ENCODE measurements at regions not wholly inside any gene's neighbourhood (a gene's known extent, or its start where the extent isn't known, plus 50 kb on each side); places are given as distances from the start of the nearest gene placed in this dataset.

DNA sequence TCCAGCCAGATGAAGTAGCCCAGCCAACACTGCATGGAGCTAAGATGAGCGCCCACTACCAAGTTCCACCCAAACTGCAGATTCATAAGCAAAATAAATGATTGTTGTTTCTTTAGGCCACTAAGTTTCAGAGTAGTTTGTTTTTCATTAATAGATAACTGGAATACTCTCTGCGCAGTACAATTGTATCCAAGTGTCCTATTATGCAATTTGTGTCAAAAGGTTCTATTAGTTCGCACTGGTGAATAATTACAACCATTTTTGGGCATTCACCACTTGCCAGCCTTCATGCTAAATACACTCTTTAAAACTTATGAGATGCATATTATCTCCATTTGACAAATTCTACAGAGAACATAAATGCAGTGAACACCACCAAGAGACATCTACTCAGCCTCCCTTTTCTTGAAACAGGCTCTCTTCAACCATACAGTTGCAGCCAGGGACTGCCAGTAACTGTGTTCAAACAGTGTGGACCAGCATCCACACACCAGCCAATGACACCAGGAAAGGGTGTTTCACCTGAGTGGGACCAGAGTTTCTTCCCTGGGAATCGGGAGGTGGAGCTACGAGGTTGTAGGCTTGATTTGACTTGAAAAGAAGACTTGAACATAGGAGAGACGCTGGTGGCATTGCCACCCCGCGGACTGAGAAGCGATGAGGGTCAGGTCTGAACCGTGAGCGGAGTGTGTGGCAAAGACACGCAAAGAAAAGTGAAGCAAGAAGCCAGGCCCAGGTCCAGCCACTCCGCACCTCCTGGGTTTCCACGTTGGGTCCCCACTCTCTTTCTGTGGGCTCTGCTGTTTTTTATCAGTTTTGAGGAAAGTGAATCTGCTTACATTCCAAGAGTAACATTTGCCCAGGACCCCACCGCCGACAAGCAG is 53.0 kb upstream of the FZD10 start:
- TF ChIP-seq, protein P1, sequence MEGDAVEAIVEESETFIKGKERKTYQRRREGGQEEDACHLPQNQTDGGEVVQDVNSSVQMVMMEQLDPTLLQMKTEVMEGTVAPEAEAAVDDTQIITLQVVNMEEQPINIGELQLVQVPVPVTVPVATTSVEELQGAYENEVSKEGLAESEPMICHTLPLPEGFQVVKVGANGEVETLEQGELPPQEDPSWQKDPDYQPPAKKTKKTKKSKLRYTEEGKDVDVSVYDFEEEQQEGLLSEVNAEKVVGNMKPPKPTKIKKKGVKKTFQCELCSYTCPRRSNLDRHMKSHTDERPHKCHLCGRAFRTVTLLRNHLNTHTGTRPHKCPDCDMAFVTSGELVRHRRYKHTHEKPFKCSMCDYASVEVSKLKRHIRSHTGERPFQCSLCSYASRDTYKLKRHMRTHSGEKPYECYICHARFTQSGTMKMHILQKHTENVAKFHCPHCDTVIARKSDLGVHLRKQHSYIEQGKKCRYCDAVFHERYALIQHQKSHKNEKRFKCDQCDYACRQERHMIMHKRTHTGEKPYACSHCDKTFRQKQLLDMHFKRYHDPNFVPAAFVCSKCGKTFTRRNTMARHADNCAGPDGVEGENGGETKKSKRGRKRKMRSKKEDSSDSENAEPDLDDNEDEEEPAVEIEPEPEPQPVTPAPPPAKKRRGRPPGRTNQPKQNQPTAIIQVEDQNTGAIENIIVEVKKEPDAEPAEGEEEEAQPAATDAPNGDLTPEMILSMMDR (IDR thresholded peaks at IDR 0.05) = no peak
- TF ChIP-seq, protein P2, sequence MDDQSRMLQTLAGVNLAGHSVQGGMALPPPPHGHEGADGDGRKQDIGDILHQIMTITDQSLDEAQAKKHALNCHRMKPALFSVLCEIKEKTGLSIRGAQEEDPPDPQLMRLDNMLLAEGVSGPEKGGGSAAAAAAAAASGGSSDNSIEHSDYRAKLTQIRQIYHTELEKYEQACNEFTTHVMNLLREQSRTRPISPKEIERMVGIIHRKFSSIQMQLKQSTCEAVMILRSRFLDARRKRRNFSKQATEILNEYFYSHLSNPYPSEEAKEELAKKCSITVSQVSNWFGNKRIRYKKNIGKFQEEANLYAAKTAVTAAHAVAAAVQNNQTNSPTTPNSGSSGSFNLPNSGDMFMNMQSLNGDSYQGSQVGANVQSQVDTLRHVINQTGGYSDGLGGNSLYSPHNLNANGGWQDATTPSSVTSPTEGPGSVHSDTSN (IDR thresholded peaks at IDR 0.05) = no peak
- TF ChIP-seq JUN (IDR thresholded peaks at IDR 0.05) (no peak), MAX (IDR thresholded peaks at IDR 0.05) (no peak), CBX2 (IDR thresholded peaks at IDR 0.05; ENCODE audit: borderline replicate concordance, low read depth) (no peak), SMC3 (IDR thresholded peaks at IDR 0.05) (no peak)
